Adrenal gland (tissue), 9 donors: ENCODE measurements at regions not wholly inside any gene's neighbourhood (a gene's known extent, or its start where the extent isn't known, plus 50 kb on each side); places are given as distances from the start of the nearest gene placed in this dataset.

Experiments
- DNase-seq, 7 donors: peaks; one replicate each; pipeline ENCODE4 v3.0.0-alpha.2; 2019 to 2020
- H3K27ac ChIP-seq, 5 donors: fragments of 200-600 bp; sonication (generic) in 4 of 5; 1 replicate in 3 of 5; 2 replicates in 2 of 5; pipeline versions ENCODE4 v1.5.1 to v1.8.0; 2016 to 2020; ENCODE audit warnings: mild to moderate bottlenecking in 1 of 5
- H3K27me3 ChIP-seq: fragments of 200-600 bp; 2 replicates; pipeline ENCODE4 v1.8.0; 2021
- H3K36me3 ChIP-seq, 2 donors: fragments of 200-600 bp; replicated peaks in 1 of 2; 1 replicate in 1 of 2; 2 replicates in 1 of 2; pipeline versions ENCODE4 v1.5.1 to v1.8.0; 2018 to 2022
- H3K4me1 ChIP-seq, 2 donors: fragments of 200-600 bp; replicated peaks in 1 of 2; 1 replicate in 1 of 2; 2 replicates in 1 of 2; pipeline versions ENCODE4 v1.5.1 to v1.8.0; 2018 to 2021
- H3K4me3 ChIP-seq, 4 donors: fragments of 200-600 bp; sonication (generic) in 3 of 4; one replicate each; pipeline ENCODE4 v1.5.1; 2016 to 2018
- H3K9me3 ChIP-seq, 3 donors: fragments of 200-600 bp; sonication (generic) in 1 of 3; replicated peaks in 1 of 3; 1 replicate in 2 of 3; 2 replicates in 1 of 3; pipeline versions ENCODE4 v1.5.1 to v1.8.0; 2016 to 2021
- POLR2A ChIP-seq, 2 donors: fragments of 450-650 bp; IDR thresholded peaks; one replicate each; pipeline ENCODE4 v1.6.1; 2017; ENCODE audit warnings: antibody characterized with exemption in 2 of 2, mild to moderate bottlenecking in 2 of 2, moderate library complexity in 1 of 2
- WGBS, 4 donors: extraction: QIAGEN DNeasy Blood & Tissue Kit in 2 of 4; methylation state at CpG; one replicate each; pipeline versions ENCODE4 v1.1.5 to v1.1.7; 2013 to 2017; 5-methylcytosine and 5-hydroxymethylcytosine counted together
- intact Hi-C, 2 donors: fragments of 100-400 bp; cut with DNase I; formaldehyde crosslinking; loops; one replicate each; pipeline versions ENCODE4 v1.14.1 to v1.15.0; 2022 to 2023
- TF ChIP-seq, protein P1 (sequence below), 6 experiments: fragments of 450-650 bp in 4 of 6; fragments of 200-600 bp in 2 of 6; sonication (generic) in 1 of 6; IDR thresholded peaks; 1 replicate in 5 of 6; 2 replicates in 1 of 6; pipeline versions ENCODE4 v1.5.1 to v1.8.0; 2016 to 2021; ENCODE audit warnings: antibody characterized with exemption in 6 of 6, mild to moderate bottlenecking in 2 of 6, moderate library complexity in 1 of 6
- donor health status: healthy with polysubstance abuse.
- donor health status: Bipolar disorder and iron deficiency.
- donor health status: DM: yes; HTN: yes; CAD: no.
- donor health status: DM: no; HTN: no; CAD: no.
- donor health status: DM: no; HTN: no; CAD: no.

- Histone ChIP-seq H3K9me3 (no peaks in the 10 kb centered on the region), H3K27me3 (no peaks in the 10 kb centered on the region), H3K36me3 (no peaks in the 10 kb centered on the region), H3K27ac (no peak overlapping the region), H3K4me1 (no peaks in the 10 kb centered on the region), H3K4me3 (no peak overlapping the region)
- WGBS, 4 donors = 73 to 87% (median 80%) methylated on average over 3 of the region's 3 CpGs
- no peak for DNase-seq
- TF ChIP-seq POLR2A (IDR thresholded peaks at IDR 0.05) = no peak
- TF ChIP-seq, protein P1, sequence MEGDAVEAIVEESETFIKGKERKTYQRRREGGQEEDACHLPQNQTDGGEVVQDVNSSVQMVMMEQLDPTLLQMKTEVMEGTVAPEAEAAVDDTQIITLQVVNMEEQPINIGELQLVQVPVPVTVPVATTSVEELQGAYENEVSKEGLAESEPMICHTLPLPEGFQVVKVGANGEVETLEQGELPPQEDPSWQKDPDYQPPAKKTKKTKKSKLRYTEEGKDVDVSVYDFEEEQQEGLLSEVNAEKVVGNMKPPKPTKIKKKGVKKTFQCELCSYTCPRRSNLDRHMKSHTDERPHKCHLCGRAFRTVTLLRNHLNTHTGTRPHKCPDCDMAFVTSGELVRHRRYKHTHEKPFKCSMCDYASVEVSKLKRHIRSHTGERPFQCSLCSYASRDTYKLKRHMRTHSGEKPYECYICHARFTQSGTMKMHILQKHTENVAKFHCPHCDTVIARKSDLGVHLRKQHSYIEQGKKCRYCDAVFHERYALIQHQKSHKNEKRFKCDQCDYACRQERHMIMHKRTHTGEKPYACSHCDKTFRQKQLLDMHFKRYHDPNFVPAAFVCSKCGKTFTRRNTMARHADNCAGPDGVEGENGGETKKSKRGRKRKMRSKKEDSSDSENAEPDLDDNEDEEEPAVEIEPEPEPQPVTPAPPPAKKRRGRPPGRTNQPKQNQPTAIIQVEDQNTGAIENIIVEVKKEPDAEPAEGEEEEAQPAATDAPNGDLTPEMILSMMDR (IDR thresholded peaks at IDR 0.05) = no peak
- intact Hi-C loops = no loop called here
Observed at GRCh38 chr1:241413974-241414373, 57.0 kb upstream of the RGS7 start.

- peak in 5 of 7 donors; percentile 24 to 55 (median 30) for DNase-seq
- H3K4me1 ChIP-seq = no peaks in the 10 kb centered on the region
- no peak overlapping the region for H3K27ac ChIP-seq
- H3K36me3 ChIP-seq = no peaks in the 10 kb centered on the region
- H3K27me3 ChIP-seq = no peaks in the 10 kb centered on the region
- H3K9me3 ChIP-seq = no peaks in the 10 kb centered on the region
- H3K4me3 ChIP-seq = no peak overlapping the region
- 23 to 41% (median 31%) methylated on average over 2 of the region's 2 CpGs for WGBS, 4 donors
- intact Hi-C loops = no loop called here
- TF ChIP-seq, protein P1 (IDR thresholded peaks at IDR 0.05) = no peak
Observed at GRCh38 chr1:241413386-241413785, 56.4 kb upstream of the RGS7 start.

DNA sequence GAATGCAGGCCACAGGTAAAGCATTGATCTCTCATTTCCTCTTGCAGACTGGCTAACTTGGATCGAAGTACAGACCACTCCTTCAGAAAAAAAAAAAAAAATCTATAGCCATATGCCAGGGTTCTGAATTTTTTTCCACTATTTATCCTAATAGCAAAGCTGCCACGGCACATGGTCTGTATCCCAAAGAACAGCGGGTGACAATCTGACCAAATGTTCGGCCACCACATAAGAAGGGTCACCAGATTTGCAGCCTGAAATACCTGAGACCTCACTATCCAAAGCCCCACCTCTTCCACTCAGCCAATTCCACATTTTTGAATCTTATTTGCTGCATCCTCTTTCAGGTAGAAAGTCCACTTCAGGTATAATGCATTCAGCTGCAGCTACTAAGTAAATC is 55.6 kb upstream of the RGS7 start:
- intact Hi-C loops = no loop called here
- Histone ChIP-seq H3K27me3 (no peaks in the 10 kb centered on the region), H3K36me3 (no peaks in the 10 kb centered on the region), H3K4me1 (no peaks in the 10 kb centered on the region), H3K4me3 (no peak overlapping the region), H3K9me3 (no peaks in the 10 kb centered on the region), H3K27ac (no peak overlapping the region)
- TF ChIP-seq, protein P1 (IDR thresholded peaks at IDR 0.05) = no peak
- no peak for TF ChIP-seq POLR2A (IDR thresholded peaks at IDR 0.05)
- 79 to 95% (median 90%) methylated on average over 4 of the region's 4 CpGs for WGBS, 4 donors
- no peak for DNase-seq

- TF ChIP-seq, protein P1 (IDR thresholded peaks at IDR 0.05) = no peak
- no peak for TF ChIP-seq POLR2A (IDR thresholded peaks at IDR 0.05)
- Histone ChIP-seq H3K27ac (no peak overlapping the region), H3K4me1 (no peaks in the 10 kb centered on the region), H3K4me3 (no peak overlapping the region), H3K36me3 (no peaks in the 10 kb centered on the region), H3K27me3 (no peaks in the 10 kb centered on the region), H3K9me3 (no peaks in the 10 kb centered on the region)
- intact Hi-C loops = no loop called here
- 77 to 86% (median 80%) methylated on average over 6 of the region's 6 CpGs for WGBS, 4 donors
- no peak for DNase-seq
Observed at GRCh38 chr1:241411776-241412338, 54.9 kb upstream of the RGS7 start.
